ENCODE measurements at regions not wholly inside any gene's neighbourhood (a gene's known extent, or its start where the extent isn't known, plus 50 kb on each side); places are given as distances from the start of the nearest gene placed in this dataset.

- no peak overlapping the region for H3K27ac ChIP-seq (ENCODE audit: low read length)
Measured at GRCh38 chr20:4513720-4514119, 172.5 kb upstream of the PRNP start.

GRCh38 chr20:4512891-4513550, 173.2 kb upstream of the PRNP start:
- Histone ChIP-seq H4K20me1 (ENCODE audit: insufficient read depth, low read length) (no peaks in the 10 kb centered on the region), H3K4me1 (ENCODE audit: low read length) (no peaks in the 10 kb centered on the region), H3K4me3 (ENCODE audit: low read length) (no peak overlapping the region), H3K27ac (ENCODE audit: low read length) (no peak overlapping the region), H3K9me3 (ENCODE audit: insufficient read depth, low read length) (no peaks in the 10 kb centered on the region), H3K4me2 (ENCODE audit: low read length) (no peak overlapping the region), H3K27me3 (ENCODE audit: low read depth, low read length) (peaks cover 41% of the 10 kb centered on the region), H3K36me3 (replicated peaks; ENCODE audit: low read depth, low read length) (no peaks in the 10 kb centered on the region), H2AFZ (ENCODE audit: low read depth, low read length) (no peak overlapping the region), H3K79me2 (ENCODE audit: low read length) (no peaks in the 10 kb centered on the region), H3K9ac (ENCODE audit: low read length) (no peak overlapping the region)
- TF ChIP-seq EZH2phosphoT487 (IDR thresholded peaks at IDR 0.05; ENCODE audit: low read depth) = no peak
- TF ChIP-seq CTCF (IDR thresholded peaks at IDR 0.05; ENCODE audit: low read depth, low read length) = no peak

More at GRCh38 chr20:4513720-4514119, 172.5 kb upstream of the PRNP start:
- TF ChIP-seq EZH2phosphoT487 (IDR thresholded peaks at IDR 0.05; ENCODE audit: low read depth) (no peak), CTCF (IDR thresholded peaks at IDR 0.05; ENCODE audit: low read depth, low read length) (no peak)
- Histone ChIP-seq H3K36me3 (replicated peaks; ENCODE audit: low read depth, low read length) (no peaks in the 10 kb centered on the region), H3K9me3 (ENCODE audit: insufficient read depth, low read length) (no peaks in the 10 kb centered on the region), H3K79me2 (ENCODE audit: low read length) (no peaks in the 10 kb centered on the region), H3K4me1 (ENCODE audit: low read length) (no peaks in the 10 kb centered on the region), H3K9ac (ENCODE audit: low read length) (no peak overlapping the region), H3K27me3 (ENCODE audit: low read depth, low read length) (peaks cover 46% of the 10 kb centered on the region), H4K20me1 (ENCODE audit: insufficient read depth, low read length) (no peaks in the 10 kb centered on the region), H3K4me2 (ENCODE audit: low read length) (no peak overlapping the region), H2AFZ (ENCODE audit: low read depth, low read length) (no peak overlapping the region), H3K4me3 (ENCODE audit: low read length) (no peak overlapping the region)

GRCh38 chr20:4511776-4512175, 174.5 kb upstream of the PRNP start:
- Histone ChIP-seq H3K36me3 (replicated peaks; ENCODE audit: low read depth, low read length) (no peaks in the 10 kb centered on the region), H3K9me3 (ENCODE audit: insufficient read depth, low read length) (no peaks in the 10 kb centered on the region), H3K4me3 (ENCODE audit: low read length) (no peak overlapping the region), H3K27me3 (ENCODE audit: low read depth, low read length) (peaks cover 35% of the 10 kb centered on the region), H3K4me2 (ENCODE audit: low read length) (no peak overlapping the region), H4K20me1 (ENCODE audit: insufficient read depth, low read length) (no peaks in the 10 kb centered on the region), H3K27ac (ENCODE audit: low read length) (no peak overlapping the region), H3K4me1 (ENCODE audit: low read length) (no peaks in the 10 kb centered on the region), H3K79me2 (ENCODE audit: low read length) (no peaks in the 10 kb centered on the region), H2AFZ (ENCODE audit: low read depth, low read length) (no peak overlapping the region), H3K9ac (ENCODE audit: low read length) (no peak overlapping the region)
- TF ChIP-seq EZH2phosphoT487 (IDR thresholded peaks at IDR 0.05; ENCODE audit: low read depth) = no peak
- no peak for TF ChIP-seq CTCF (IDR thresholded peaks at IDR 0.05; ENCODE audit: low read depth, low read length)

GRCh38 chr20:4509825-4510522, 176.3 kb upstream of the PRNP start:
- no peaks in the 10 kb centered on the region for H3K9me3 ChIP-seq (ENCODE audit: insufficient read depth, low read length)
- peaks cover 33% of the 10 kb centered on the region for H3K27me3 ChIP-seq (ENCODE audit: low read depth, low read length)
- no peaks in the 10 kb centered on the region for H3K79me2 ChIP-seq (ENCODE audit: low read length)
- H3K27ac ChIP-seq (ENCODE audit: low read length) = no peak overlapping the region
- H2AFZ ChIP-seq (ENCODE audit: low read depth, low read length) = no peak overlapping the region
- TF ChIP-seq CTCF (IDR thresholded peaks at IDR 0.05; ENCODE audit: low read depth, low read length) = no peak
- H3K9ac ChIP-seq (ENCODE audit: low read length) = no peak overlapping the region
- H3K4me1 ChIP-seq (ENCODE audit: low read length) = no peaks in the 10 kb centered on the region
- H3K36me3 ChIP-seq (replicated peaks; ENCODE audit: low read depth, low read length) = no peaks in the 10 kb centered on the region
- no peak overlapping the region for H3K4me3 ChIP-seq (ENCODE audit: low read length)
- H4K20me1 ChIP-seq (ENCODE audit: insufficient read depth, low read length) = no peaks in the 10 kb centered on the region
- H3K4me2 ChIP-seq (ENCODE audit: low read length) = no peak overlapping the region
